Renal pelvis (tissue), 1 donor: ENCODE measurements at regions not wholly inside any gene's neighbourhood (a gene's known extent, or its start where the extent isn't known, plus 50 kb on each side); places are given as distances from the start of the nearest gene placed in this dataset.

Experiments used
- DNase-seq: peaks from one replicate; pipeline ENCODE4 v3.0.0-alpha.2; 2013

DNA sequence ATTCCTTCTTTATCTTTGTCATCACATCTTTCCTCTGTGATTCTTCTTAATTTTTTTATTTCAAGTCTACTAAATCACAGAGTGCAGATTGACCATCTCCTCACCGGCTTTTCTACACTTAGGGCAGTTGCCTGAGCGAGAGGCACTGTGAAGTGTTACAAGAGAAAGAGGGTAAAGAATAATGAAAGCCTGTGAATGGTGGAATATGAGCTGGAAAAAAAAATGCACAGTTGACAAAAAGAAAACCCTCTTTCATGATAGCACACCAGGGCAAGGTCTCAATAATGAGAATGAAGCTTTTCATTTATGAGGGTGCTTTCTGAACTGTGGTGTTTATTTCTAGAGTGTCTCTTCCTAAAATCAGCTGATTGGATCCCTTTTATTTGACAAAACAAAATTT lies 106.2 kb upstream of the PDE3A start:
- DNase-seq: no peak

DNA sequence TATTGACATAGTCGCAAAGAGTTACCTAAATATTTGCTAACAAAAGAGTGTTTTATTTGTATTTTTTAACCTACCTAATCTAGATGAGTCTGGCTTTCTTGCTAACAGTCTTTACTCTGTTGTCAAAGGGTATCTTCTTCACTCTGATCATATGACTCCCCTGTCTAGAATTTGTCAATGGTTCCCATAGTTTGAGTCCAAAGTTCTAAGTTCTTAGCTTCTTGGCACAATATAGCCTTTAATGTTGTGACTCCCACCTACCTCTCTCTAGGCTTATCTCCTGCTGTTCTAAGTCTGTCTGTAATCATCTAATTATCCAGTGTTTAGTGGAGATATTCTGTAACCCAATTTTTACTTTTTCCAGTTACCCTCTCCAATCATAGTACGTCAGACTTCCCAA lies 104.3 kb upstream of the PDE3A start:
- DNase-seq: no peak

DNA sequence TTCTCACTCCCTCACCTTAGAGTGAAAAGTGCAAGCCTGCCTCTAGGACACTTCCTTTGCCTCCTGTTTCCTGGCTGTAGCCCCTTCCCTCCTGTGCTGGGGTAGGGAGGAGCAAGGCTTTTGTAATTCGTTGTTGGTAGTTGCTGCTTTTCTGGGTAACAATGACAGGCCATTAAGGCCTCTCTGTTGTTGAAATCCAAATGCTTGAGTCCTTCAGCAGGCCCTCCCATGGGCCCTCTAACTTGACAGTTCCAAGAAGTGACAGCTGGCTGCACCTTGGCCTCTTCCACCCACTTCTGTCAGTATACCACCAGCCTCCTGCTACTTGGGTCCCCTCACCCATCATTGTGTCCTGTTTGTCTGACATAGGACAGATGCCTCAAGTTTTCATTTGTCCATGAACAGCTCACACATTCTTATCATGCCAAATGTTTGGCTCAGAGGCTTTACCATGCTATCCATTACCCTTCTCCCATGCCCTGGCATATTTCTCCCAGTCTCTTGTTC lies 103.7 kb upstream of the PDE3A start:
- DNase-seq: no peak

DNA sequence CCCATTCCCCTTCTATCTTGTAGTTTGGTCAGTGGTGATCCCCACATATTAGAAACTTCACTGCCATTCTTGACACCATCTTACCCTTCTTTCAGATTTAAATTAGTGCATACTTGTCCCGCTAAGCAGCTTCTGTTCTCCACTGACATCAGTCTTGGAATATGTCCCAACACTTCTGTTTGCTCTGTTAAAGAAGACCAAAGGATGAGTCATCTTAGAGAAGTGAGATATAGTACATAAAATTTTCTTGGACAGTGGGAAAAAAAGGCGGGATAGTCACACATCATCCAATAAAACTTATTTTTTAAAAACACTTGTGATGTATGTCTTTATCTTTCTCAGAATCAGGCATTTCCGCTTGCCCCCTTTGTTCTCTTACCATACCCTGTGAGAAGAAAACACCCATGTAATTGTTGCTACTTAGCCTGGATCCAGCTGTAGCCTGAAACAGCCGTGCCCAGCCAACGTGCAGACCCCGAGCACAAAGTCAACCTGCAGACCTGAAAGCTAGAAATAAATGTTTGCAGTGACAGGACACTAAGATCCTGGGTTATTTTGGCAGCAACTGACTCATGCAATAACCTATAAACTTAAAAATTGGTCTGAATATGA lies 100.1 kb upstream of the PDE3A start:
- no peak for DNase-seq

DNA sequence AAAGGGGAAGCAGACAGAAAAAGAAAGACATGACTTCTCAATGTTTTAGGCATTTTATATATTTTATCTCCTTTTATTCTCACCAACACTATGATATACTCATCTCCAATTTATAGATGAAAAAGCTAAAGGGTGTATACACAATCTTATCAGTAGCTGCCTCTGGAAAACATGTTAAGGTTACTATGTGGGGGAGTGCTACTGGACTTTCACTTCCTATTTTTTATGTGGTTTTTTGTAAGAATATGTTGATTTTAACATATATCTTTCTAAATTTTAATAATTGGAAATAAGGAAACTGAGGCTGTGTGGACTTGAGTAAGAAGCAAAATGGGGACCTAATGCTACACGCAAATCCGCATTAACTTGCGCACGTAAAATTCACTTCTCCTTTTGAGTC lies 99.6 kb upstream of the PDE3A start:
- no peak for DNase-seq

DNA sequence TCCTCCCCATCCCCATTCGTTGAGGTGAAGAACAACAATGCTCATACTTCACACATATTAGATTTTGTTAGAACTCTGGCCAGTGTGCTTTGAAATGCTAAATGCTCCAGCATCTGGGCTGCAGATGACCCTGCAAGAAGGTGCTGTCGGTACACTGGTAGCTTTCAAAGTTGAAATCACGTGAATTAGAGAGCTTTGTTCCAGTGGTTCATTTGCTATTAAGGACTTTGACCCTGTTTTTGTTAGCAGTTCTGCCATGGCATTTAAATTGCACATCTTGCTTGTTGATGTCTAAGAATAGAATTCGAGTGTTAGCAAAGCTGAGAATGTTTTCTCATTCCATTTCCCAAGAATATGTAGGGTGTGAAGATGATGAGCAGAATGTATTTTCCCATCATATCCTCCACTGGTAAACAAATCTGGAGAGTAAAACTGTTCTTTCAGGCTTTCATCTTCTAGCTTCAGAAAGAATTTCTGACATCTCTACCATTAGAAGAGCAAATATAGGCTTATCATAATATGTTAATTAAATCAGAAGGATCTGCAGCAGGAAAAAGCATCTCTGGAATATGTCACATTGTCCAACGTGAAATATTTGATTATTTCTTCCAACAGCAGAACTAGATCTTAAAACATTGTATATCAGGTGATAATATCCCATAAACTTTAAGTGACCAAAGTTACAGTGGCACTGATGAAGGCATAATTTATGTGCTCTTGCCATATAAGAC lies 98.8 kb upstream of the PDE3A start:
- DNase-seq: no peak

DNA sequence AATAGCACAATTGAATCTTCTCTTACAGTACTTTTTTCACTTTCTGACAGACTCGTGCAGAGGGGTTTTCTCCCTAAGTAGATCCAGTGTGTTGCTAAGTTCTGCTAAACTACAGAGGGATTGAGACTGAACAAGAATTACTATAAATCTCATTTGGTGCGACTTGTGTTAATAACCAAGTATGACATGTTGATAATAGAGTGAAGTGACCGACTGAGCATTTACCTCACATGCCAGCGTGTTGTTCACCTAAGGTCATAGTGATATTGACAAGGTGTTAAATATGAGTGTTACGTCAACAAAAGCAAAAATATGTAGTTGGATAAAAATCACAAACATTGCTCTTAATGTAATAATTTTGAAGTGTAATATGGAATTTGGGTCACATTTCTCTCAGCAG lies 97.8 kb upstream of the PDE3A start:
- DNase-seq: no peak

DNA sequence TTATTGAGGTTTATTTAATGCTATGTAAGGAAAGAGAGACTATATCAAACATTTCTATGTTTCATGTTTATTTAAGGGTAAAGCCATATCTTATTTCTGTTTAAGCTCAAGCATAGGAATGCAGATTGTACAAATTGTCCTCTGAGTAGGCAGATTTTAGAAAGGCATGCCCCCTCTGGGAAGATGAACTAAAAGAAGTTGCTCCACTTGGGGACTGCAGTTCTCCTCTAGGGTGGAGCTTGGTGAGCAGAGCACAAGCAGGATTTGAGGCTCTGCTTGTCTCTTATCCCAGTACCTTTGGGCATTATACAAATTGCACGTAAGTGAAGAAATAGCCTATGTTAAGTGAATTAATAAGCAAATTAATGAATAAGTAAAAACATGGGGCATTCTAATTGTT lies 96.2 kb upstream of the PDE3A start:
- no peak for DNase-seq

DNA sequence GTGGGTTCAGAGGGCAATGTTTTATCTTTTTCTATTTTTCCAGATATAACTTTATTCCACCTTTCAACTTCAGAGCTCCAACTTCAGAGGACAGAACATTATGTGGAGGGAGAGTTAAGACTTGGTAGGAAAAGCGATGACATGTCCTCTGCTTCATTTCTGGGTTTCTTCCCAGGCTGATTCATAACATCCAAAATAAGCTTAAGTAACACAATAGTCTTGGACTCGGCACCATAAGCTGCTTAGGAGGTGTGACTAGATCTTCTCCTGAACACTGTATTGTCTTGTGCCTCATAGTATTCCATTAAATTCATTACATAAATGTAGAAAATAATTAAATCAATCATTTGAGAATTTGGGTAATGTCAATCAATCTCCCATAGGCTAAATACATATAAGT lies 95.5 kb upstream of the PDE3A start:
- no peak for DNase-seq

DNA sequence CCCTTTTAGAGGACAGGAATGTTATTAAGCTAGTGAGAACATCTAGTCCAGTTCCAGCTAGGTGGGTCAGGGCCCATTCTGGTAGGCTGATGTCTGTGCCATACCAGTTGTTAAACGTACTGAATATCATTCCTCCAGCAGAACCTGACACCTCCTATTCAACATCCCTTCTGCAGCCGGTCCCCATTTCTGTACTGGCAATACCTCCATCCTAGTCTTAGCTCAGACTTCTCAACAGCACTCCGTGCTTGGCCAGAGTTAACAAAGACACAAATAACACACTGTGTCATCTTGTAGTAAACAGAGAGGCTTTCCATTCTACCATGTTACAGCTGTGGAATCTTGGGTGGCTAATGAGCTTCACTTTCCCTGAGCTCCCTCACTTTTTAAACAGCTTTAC lies 94.3 kb upstream of the PDE3A start:
- no peak for DNase-seq

DNA sequence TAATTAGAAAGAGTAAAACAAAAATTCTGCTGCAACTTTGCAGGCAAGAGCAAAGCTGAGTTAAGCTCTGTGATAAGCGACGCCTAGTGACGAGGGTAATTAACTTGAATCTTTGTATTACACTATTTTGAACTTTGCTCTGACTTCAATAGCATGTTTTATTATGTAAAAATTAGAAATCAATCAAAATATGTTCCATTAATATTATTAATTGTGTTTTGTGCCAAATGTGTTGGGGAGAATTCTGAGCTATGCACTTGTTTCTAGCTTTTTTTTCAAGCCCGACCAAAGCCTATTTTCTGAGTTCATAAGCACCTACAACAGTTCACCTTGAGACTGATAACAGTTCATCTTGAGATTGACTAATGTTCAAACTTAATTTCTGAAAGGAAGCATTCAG lies 90.1 kb upstream of the PDE3A start:
- no peak for DNase-seq

DNA sequence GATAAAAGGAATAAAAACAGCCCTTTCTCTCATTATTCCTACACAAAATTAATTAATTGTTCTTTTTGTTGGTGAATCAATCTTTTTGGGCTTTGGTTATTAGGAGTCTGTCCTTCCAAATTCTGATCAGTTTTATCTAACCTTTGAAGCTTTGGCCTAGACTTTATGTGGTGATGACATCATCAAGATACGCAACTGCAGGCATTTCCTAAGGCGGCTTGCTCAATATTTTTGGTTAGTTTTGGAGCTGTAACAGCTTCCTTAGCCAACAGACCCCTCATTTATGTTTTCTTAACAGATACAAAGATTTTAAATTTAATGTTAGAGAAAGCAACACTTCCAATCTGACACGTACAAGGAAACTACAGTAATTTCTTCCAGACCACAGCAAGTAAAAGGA lies 87.8 kb upstream of the PDE3A start:
- DNase-seq: no peak

DNA sequence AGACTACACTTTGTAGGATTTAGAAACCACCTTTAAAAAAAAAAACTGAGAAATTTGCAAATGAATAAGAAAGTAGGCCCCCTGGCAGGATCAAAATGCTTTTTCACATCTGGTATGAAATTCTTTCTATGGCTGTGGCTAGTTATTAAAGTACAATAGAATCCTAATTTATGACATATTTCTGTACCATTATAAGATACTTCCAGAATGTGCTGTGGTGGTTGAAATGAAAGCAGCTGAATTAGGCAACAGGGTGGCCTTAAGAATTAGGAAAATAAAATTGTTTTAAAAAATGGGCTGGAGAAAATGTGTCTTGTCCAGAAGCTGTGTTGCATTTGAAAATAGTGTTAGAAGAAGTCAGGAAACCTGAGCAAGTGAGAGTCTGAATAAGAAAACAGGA lies 85.9 kb upstream of the PDE3A start:
- DNase-seq: no peak

DNA sequence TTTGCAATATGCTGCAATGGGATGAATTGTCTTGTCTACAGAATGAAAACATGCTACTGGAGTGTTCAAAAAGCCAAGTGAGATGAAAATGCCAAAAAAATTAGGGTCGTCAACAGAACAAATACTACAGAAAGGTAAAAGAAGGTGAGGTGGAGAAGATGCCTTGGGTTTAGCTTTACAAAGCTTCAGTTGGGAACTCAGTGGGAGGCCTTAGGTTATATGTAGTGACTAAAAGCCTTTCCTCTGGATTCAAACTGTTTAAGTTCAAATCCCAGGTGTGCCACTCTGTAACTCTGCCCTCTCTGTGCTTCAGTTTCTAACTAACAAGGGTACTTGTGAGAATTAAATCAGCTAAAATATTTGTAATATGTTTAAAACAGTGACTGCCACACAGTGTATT lies 84.9 kb upstream of the PDE3A start:
- no peak for DNase-seq

DNA sequence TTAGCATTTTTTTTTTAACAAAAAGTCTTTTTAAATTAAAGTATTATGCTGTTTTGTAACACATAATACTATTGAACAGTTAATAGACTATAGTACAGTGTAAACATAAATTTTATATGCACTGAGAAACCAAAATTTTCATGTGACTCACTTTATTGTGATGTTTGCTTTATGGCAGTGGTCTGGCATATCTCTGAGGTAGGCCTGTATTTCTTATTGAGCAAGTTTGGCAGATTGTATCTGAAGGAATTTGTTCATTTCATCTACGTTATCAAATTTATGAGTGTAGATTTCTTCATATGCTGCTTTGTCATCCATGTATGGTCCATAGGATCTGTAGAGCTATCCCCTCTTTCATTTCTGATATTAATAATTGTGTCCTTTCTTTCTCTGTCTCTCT lies 78.8 kb upstream of the PDE3A start:
- no peak for DNase-seq

DNA sequence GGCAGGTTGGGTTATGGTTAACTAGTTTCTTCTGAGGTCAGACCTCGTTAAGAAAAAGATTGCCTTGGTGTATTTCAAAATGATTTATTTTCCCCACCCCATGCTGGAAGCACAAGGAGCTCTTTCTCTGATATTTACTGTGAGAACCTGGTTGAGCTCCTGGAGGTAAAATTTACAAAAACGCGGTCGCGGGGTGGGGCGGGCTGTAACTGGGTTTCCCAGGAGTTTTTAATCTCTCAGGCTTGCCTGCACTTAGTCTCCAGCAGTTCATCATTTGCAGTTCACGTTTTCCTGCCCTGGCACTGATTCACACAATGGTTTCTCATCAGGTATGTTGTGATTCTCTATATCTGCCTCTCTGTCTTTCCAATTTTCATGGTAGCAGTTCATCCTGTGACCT lies 67.9 kb upstream of the PDE3A start:
- no peak for DNase-seq

DNA sequence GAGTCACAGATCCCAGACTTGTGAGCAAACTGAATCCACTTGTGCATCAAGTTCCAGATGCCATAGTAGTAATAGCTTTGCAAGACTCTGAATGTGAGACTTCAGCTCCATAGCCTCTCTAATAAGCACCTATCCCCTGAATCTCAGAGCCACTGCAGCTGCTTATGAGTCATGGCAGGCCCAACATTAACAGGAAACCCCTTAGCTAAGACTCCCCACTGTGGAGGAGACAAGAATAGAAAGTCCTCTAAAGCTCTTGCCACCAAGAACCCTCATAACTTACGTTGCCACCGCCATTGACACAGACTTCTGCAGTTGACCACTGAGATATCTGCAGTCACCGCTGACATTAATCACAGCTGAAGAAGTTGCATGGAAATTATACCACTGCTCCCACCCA lies 62.9 kb upstream of the PDE3A start:
- DNase-seq: no peak

DNA sequence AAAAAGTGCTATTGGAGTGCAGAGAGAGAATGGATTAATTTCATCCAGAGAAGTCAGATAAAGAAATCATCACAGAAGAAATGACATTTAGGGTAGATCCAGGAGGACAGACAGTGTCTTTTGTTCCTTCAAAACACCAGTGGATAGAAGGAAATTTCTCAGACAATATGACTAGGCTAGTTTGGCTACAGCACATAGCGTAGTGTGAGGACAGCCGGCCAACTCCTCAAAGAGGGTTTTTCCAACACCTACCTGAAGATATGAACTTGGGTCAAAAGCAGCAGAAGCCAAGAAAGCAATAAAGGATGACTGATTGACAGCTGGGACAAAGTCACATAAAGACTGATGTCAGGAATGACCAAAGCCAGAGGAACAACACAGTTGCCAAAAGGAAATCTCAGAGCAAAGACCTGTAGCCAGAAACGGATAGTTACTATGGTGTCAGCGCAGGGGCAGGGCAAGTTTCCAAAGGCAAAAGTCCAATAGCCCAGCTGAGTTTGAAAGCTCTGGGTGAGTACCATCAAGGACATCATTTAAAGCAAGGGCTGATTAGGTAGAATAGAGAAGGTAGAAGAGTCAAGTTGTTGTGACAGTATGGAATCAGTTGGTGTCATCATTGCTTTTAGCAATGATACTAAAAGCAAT lies 58.7 kb upstream of the PDE3A start:
- no peak for DNase-seq

DNA sequence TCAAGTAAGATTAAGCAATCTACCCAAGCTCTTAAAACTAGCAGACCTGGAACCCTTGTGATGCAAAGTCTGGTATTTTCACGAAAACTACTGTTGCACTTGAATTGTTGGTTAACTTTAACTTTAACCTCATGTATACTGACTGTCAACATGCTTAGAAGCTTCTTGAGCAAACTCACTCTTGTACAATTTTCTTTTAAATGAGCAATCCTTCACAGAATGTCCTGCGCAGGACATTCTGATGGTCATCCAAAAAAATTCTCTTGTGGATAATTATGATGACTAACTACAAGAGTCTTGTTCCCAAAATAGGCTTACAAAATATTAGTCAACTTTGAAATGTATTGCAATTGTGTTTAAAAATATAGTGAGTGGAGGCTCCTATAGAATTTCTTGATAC lies 54.0 kb upstream of the PDE3A start:
- DNase-seq: no peak

DNA sequence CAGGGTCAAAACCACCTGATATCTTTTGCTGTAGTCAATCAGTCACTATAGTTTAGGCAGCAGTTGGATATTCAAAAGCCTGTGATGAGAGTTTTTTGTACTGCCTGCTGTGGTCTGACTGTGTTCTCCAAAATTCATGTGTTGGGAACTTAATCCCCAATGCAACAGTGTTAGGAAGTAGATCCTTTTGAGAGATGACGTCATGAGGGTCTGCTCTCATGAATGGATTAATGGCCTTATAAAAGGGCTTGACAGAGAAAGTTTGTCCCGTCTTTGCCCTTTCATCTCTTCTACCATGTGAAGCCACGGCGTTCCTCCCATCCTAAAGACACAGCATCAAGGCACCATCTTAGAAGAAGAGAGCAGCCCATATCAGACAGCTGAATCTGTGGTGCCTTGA lies 50.8 kb upstream of the PDE3A start:
- DNase-seq: no peak
